ENCODE measurements at regions not wholly inside any gene's neighbourhood (a gene's known extent, or its start where the extent isn't known, plus 50 kb on each side); places are given as distances from the start of the nearest gene placed in this dataset.

- TF ChIP-seq YY1 (IDR thresholded peaks at IDR 0.05; ENCODE audit: insufficient read depth, insufficient read length): no peak
- no peak for TF ChIP-seq ZNF274 (IDR thresholded peaks at IDR 0.05; ENCODE audit: low read depth, low read length)
These were observed 147.5 kb upstream of the PITX2 start for GRCh38 chr4:110770353-110770752.

Measured in NT2/D1 (cell line).